Mammary epithelial cell (primary cell): ENCODE measurements at regions not wholly inside any gene's neighbourhood (a gene's known extent, or its start where the extent isn't known, plus 50 kb on each side); places are given as distances from the start of the nearest gene placed in this dataset.

Experiments used
- CTCF ChIP-seq, 2 donors: IDR thresholded peaks in 1 of 2; conservative IDR thresholded peaks in 1 of 2; 2 replicates each; pipeline ENCODE4 v1.5.1; 2011 to 2012; ENCODE audit warnings: inconsistent platforms in 2 of 2, low read length in 2 of 2, mild to moderate bottlenecking in 2 of 2, control low read depth in 1 of 2, low read depth in 1 of 2; ENCODE audit not compliant: insufficient read depth in 1 of 2; ENCODE audit errors: extremely low read depth in 1 of 2
- EZH2 ChIP-seq: IDR thresholded peaks from 2 replicates; pipeline ENCODE4 v1.6.1; 2012; ENCODE audit warnings: low read length, inconsistent platforms, borderline replicate concordance

GRCh38 chr7:88490874-88491273, 184.2 kb upstream of the STEAP4 start:
- TF ChIP-seq EZH2 (no peak), CTCF (conservative IDR thresholded peaks at IDR 0.05 in 1 of 2, IDR thresholded peaks at IDR 0.05 in 1 of 2; ENCODE audit: extremely low read depth in 1 of 2, insufficient read depth in 1 of 2, low read depth in 1 of 2, low read length in 2 of 2) (no peak)
